Skeletal muscle satellite cell (primary cell): ENCODE measurements at regions not wholly inside any gene's neighbourhood (a gene's known extent, or its start where the extent isn't known, plus 50 kb on each side); places are given as distances from the start of the nearest gene placed in this dataset.

Experiments
- H3K27me3 ChIP-seq: 2 replicates; pipeline ENCODE4 v1.7.0; 2013; ENCODE audit warnings: low read length; ENCODE audit not compliant: control insufficient read depth, insufficient read depth
- H3K36me3 ChIP-seq: 2 replicates; pipeline ENCODE4 v1.7.0; 2013; ENCODE audit warnings: mild to moderate bottlenecking, control low read depth, low read length; ENCODE audit not compliant: insufficient read depth
- H3K4me1 ChIP-seq: 2 replicates; pipeline ENCODE4 v1.7.0; 2013; ENCODE audit warnings: low read length; ENCODE audit not compliant: control insufficient read depth, insufficient read depth
- H3K4me2 ChIP-seq: 2 replicates; pipeline ENCODE4 v1.7.0; 2013; ENCODE audit warnings: mild to moderate bottlenecking, low read length
- H3K4me3 ChIP-seq: 2 replicates; pipeline ENCODE4 v1.7.0; 2013; ENCODE audit warnings: low read length
- H3K9ac ChIP-seq: 2 replicates; pipeline ENCODE4 v1.7.0; 2013; ENCODE audit warnings: mild to moderate bottlenecking, low read depth, low read length, moderate library complexity
- H3K9me3 ChIP-seq: replicated peaks from 2 replicates; pipeline ENCODE4 v1.7.0; 2013; ENCODE audit warnings: mild to moderate bottlenecking, control low read depth, low read length

DNA sequence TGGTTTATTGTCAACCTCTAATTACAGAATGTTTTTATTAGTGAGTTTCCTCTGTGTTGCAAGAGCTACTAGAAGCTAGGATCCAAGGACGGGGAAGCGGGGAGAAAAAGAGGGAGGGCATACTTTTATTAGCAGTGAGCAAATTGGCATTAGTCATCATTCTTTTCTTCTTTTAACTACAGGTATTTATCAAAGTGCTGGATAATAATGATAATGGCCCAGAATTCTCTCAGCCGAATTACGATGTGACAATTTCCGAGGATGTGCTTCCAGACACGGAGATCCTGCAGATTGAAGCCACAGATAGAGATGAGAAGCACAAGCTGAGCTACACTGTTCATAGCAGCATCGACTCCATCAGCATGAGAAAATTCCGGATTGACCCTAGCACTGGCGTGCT is 179.7 kb upstream of the MTNR1B start:
- no peak overlapping the region for H3K9ac ChIP-seq
- H3K27me3 ChIP-seq = no peaks in the 10 kb centered on the region
- H3K9me3 ChIP-seq = no peaks in the 10 kb centered on the region
- no peaks in the 10 kb centered on the region for H3K36me3 ChIP-seq
- H3K4me1 ChIP-seq = no peaks in the 10 kb centered on the region
- no peak overlapping the region for H3K4me2 ChIP-seq
- H3K4me3 ChIP-seq = no peak overlapping the region

DNA sequence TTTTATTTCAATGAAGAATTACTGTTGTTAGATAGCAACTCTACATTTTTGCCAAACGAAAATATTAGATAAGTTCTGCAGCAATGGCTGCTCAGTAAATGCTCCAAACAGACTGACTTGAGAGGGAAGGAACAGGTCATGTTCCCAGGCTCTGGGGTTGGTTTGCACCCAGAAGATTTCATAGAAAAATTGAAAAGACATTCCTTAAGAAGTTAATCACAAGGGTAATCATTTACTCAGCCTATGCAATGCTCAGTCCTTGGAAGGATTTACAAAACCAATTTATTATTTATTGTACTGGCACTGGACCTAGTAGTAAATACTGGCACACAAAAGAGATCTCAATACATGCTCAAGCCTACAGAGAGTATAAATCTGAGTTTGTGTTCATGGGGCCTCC is 179.1 kb upstream of the MTNR1B start:
- Histone ChIP-seq H3K9ac (no peak overlapping the region), H3K4me3 (no peak overlapping the region), H3K36me3 (no peaks in the 10 kb centered on the region), H3K27me3 (no peaks in the 10 kb centered on the region), H3K4me1 (no peaks in the 10 kb centered on the region), H3K4me2 (no peak overlapping the region), H3K9me3 (no peaks in the 10 kb centered on the region)

DNA sequence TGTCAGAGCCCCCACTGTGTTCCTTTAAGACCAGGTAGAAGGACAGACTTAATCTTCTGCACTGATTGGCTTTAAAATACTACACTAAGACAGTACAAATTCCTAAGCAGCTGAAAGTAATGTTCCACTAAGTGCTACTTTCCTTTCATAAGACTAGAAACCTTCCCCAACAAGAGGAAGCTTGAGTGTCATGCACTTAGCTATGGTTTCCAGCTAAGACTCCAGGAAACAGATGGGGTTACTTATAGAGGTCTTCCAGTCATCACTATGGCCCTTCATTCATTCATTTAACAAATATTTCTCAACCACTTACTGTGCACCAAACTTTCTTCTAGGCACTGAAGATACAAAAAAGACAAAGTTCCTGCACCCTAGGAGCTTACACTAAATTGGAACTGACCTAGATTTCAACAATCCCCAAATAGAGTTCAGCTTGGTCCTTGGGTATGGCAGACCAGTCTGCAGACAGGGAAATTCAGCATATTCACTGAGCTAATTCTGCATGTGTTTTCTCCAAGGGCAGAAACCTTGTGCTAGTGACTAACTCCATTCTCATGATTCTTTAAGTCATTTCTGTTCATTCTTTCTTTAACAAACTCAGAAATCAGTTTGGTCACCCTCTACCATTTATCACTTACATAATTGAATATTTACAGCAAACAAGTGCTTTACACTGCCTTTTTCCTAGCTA is 178.4 kb upstream of the MTNR1B start:
- Histone ChIP-seq H3K4me1 (no peaks in the 10 kb centered on the region), H3K9me3 (no peaks in the 10 kb centered on the region), H3K36me3 (no peaks in the 10 kb centered on the region), H3K4me3 (no peak overlapping the region), H3K4me2 (no peak overlapping the region), H3K9ac (no peak overlapping the region), H3K27me3 (no peaks in the 10 kb centered on the region)

DNA sequence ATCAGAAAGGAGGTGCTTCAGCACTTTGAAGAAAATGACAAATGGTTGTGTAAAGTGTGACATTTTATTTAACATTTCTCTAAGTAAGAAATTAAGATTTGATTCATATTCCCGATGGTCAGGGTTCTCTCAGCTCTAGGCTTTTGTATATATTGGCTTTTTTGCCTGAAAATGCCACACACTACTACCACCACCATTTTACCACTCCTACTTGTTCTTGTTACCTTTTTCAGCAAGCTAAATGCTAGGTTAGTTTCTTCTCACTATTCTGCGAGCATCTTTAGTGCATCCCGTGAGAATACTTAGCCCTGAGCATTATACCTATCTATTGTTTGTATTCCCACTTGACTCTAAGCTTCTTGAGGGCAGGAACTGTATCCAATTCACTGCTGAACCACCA is 177.6 kb upstream of the MTNR1B start:
- Histone ChIP-seq H3K36me3 (no peaks in the 10 kb centered on the region), H3K27me3 (no peaks in the 10 kb centered on the region), H3K4me3 (no peak overlapping the region), H3K9me3 (no peaks in the 10 kb centered on the region), H3K4me2 (no peak overlapping the region), H3K4me1 (no peaks in the 10 kb centered on the region), H3K9ac (no peak overlapping the region)

DNA sequence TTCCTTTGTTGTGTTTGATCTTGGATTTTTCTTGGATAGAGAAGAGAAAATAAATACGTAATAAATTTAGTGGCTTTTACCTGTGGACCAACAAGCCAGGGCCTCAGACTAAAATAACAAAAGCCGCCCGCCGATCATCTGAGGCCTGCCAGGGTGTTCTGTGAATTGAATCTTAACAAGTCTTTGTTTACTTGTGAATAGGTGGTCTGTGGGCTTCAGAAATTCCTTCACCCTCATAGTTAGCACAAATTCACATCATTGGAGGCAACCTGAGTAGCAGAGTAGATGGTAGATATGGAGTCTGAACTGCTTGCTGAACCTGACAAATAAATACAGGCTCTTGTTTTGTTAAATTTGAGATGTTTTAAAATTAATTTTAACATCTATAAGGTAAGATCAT is 176.3 kb upstream of the MTNR1B start:
- Histone ChIP-seq H3K27me3 (no peaks in the 10 kb centered on the region), H3K4me2 (no peak overlapping the region), H3K9me3 (no peaks in the 10 kb centered on the region), H3K4me3 (no peak overlapping the region), H3K9ac (no peak overlapping the region), H3K36me3 (no peaks in the 10 kb centered on the region), H3K4me1 (no peaks in the 10 kb centered on the region)

DNA sequence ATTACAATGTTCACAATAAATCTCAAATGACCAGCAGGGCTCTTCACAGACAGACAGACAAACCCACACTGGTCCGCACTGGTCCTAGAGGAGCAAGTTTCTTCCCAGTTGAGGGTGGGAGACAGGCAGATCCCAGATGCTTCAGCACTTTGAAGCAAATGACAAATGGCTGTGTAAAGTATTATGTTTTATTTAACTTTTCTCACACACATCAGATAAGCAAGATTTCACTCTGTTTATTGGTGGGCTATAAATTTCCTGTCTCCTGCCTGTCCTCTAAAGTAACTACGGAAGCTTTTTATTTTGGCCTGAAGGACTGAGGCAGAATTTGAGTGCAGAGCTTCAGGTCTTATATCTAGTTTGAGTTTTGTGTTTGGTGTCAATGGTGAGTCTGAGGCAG is 174.7 kb upstream of the MTNR1B start:
- Histone ChIP-seq H3K4me3 (no peak overlapping the region), H3K36me3 (no peaks in the 10 kb centered on the region)

DNA sequence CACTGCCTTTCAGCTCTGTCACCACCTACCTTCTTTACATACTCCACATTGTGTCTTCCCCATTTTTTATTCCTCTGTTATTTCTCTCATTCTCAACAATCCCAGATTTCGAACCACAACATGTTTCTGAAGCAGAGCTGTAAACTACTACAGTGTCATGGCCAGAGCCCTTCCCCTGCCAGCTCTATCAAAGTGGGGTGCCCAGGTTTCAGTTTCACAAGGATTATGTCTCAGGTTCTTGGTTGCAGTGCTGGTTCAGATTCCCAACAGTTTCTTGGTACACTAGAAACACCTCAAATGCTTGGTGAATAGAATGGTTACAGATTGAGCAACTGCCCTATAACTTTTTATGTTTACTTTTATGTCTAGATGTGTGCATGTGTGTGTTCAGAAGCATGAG is 172.7 kb upstream of the MTNR1B start:
- Histone ChIP-seq H3K36me3 (no peaks in the 10 kb centered on the region), H3K4me2 (no peak overlapping the region), H3K9me3 (no peaks in the 10 kb centered on the region), H3K4me1 (no peaks in the 10 kb centered on the region), H3K27me3 (no peaks in the 10 kb centered on the region), H3K9ac (no peak overlapping the region), H3K4me3 (no peak overlapping the region)

More for the DNA sequence above, 174.7 kb upstream of the MTNR1B start:
- Histone ChIP-seq H3K27me3 (no peaks in the 10 kb centered on the region), H3K4me2 (no peak overlapping the region), H3K4me1 (no peaks in the 10 kb centered on the region), H3K9me3 (no peaks in the 10 kb centered on the region), H3K9ac (no peak overlapping the region)

DNA sequence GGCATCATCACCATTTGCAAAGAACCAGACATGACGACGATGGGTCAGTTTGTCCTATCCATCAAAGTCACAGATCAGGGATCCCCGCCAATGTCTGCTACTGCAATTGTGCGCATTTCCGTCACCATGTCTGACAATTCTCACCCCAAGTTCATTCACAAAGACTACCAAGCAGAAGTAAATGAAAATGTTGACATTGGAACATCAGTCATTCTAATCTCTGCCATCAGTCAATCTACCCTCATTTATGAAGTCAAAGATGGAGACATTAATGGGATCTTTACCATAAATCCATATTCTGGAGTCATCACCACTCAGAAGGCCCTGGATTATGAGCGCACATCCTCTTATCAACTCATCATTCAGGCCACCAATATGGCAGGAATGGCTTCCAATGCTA is 171.6 kb upstream of the MTNR1B start:
- Histone ChIP-seq H3K4me1 (no peaks in the 10 kb centered on the region), H3K4me2 (no peak overlapping the region), H3K9me3 (no peaks in the 10 kb centered on the region), H3K4me3 (no peak overlapping the region), H3K36me3 (no peaks in the 10 kb centered on the region), H3K27me3 (no peaks in the 10 kb centered on the region), H3K9ac (no peak overlapping the region)

DNA sequence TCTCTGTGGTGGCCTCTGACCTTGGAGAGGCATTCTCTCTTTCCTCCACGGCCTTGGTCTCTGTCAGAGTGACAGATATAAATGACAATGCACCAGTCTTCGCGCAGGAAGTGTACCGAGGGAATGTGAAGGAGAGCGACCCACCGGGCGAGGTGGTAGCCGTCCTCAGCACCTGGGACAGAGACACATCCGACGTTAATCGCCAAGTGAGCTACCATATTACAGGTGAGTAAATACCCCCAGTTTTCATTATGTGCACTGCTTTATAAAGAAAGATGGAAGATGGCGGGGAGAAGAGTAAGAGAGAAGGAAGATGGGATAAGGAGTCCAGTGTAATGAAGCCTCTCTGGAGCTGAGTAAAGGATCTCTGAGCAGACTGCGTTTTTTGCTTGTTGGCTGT is 167.8 kb upstream of the MTNR1B start:
- Histone ChIP-seq H3K9ac (no peak overlapping the region), H3K4me2 (no peak overlapping the region), H3K4me1 (no peaks in the 10 kb centered on the region), H3K36me3 (no peaks in the 10 kb centered on the region), H3K27me3 (no peaks in the 10 kb centered on the region), H3K4me3 (no peak overlapping the region), H3K9me3 (no peaks in the 10 kb centered on the region)

DNA sequence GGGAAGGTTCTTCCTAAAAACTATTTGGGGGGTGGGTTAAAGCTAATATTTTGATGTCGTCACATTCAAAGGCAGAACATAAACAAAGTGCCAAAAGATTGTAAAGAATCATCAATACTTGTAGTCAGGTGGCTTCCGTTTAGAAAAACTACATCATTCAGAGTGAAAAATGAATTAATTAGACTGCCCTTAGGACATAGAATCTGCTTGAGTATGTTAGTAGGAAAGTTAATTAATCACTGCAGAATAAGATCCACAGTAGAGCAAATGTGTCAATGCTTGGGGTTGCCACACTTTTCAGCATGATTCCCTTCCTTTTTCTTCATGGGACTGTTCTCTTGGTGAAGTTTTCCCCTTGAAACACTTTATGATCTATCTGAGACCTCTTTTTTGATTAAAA is 166.8 kb upstream of the MTNR1B start:
- H3K9me3 ChIP-seq = no peaks in the 10 kb centered on the region
- H3K4me1 ChIP-seq = no peaks in the 10 kb centered on the region
- no peak overlapping the region for H3K4me3 ChIP-seq
- no peak overlapping the region for H3K9ac ChIP-seq
- H3K36me3 ChIP-seq = no peaks in the 10 kb centered on the region
- no peak overlapping the region for H3K4me2 ChIP-seq
- no peaks in the 10 kb centered on the region for H3K27me3 ChIP-seq

DNA sequence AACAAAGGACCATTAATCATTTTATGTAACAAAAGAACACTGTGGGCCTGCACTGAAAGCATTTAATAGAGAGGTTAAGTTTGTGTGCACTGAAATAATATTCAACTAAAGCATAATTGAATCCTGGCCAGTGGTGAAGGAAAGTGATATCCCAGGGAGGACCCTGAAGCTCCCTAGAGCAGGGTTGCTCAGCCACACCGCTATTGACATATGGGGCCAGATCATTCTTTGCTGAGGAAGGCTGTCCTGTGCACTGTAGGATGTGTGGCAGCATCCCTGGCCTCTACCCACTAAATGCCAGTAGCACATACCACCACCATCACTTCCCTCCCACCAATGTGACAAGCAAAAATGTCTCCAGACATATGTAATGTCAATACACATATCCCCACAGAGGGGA is 166.1 kb upstream of the MTNR1B start:
- no peaks in the 10 kb centered on the region for H3K36me3 ChIP-seq
- no peak overlapping the region for H3K4me3 ChIP-seq
- no peaks in the 10 kb centered on the region for H3K4me1 ChIP-seq
- H3K9me3 ChIP-seq = no peaks in the 10 kb centered on the region
- no peaks in the 10 kb centered on the region for H3K27me3 ChIP-seq
- no peak overlapping the region for H3K9ac ChIP-seq
- no peak overlapping the region for H3K4me2 ChIP-seq

DNA sequence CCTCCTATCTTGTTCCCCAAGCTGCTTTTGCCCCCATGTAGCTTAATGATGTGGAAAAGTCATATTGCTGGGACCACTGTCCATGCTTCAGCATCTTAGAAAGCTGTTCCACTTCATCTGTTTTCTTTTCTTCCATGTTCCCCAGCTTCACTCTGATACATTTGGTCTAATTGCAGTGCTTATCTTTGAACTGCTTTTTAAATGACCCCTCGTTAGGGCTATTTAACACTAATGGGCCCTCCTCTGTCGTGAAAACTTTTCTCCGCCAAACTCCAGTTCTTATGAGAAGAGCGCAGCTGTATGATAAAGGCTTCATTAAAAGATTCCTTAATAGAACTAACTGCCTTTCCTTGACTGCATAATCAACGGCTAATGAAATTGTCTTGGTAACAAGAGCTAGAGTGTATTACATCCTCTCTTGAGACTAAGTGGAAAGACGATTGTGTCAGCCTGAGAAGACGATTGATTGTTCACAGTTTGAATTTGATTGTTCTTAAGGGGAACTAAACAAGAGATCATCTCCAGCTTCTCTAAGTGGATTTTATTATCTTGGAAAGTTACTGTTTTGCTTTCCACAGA is 165.0 kb upstream of the MTNR1B start:
- Histone ChIP-seq H3K36me3 (no peaks in the 10 kb centered on the region), H3K9ac (no peak overlapping the region), H3K4me3 (no peak overlapping the region), H3K4me1 (no peaks in the 10 kb centered on the region), H3K9me3 (no peaks in the 10 kb centered on the region), H3K4me2 (no peak overlapping the region), H3K27me3 (no peaks in the 10 kb centered on the region)
